GM21526 (cell line): ENCODE measurements at regions not wholly inside any gene's neighbourhood (a gene's known extent, or its start where the extent isn't known, plus 50 kb on each side); places are given as distances from the start of the nearest gene placed in this dataset.

Source experiments
- ATAC-seq: cut with Tn5 transposase; IDR thresholded peaks from one replicate; pipeline ENCODE4 v1.9.1; 2021; ENCODE audit warnings: moderate library complexity; ENCODE audit not compliant: unreplicated experiment, low FRiP score

GRCh38 chr4:17301869-17302268, 210.0 kb downstream of the QDPR start:
- ATAC-seq: no peak

GRCh38 chr4:17301266-17301665, 210.6 kb downstream of the QDPR start:
- no peak for ATAC-seq

DNA sequence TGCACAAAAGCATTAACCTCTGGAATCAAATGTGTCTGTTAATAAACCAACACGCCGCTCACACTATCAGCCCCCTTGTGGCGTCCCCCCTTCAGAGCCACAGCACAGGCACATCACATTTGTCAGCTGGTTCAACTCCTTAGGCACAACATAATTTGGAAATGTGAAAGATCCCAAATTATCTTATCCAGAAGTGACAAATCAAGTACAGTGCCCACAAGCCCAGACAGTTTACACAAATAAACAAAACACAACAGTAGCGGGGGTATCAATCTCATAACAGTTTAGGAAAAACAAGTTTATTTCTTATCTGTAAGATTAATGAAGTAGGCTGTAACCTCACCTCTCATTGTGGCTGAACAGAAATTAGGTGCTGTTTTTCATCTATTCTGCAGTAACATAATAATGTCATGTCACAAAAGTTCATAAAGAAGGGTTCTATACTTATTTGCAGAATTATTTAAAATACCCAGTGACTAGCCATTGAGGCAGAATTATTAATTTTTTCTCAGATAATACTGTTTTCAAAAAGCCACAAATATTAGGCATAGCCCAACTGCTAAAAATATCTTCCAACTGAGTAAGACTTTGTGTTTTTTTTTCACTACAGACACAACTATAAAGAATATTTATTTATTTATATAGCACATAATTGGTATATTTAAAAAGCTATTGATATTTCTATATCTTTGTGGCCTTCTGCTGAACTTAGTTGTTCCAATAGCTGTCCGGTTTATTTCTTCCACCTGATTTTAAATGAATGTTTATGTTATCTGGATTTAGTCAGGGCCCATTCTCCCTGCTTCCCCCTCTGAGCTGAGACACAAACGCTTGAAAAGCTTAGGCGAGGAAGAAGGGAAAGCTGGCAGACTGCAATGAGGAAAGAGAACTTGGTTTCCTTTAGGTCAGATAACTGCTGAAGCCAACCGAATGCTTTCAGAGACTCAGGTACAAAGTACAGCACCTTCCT, 214.7 kb downstream of the QDPR start:
- ATAC-seq: no peak

- ATAC-seq: no peak
Measured at GRCh38 chr4:17293901-17294300, 218.0 kb downstream of the QDPR start.

DNA sequence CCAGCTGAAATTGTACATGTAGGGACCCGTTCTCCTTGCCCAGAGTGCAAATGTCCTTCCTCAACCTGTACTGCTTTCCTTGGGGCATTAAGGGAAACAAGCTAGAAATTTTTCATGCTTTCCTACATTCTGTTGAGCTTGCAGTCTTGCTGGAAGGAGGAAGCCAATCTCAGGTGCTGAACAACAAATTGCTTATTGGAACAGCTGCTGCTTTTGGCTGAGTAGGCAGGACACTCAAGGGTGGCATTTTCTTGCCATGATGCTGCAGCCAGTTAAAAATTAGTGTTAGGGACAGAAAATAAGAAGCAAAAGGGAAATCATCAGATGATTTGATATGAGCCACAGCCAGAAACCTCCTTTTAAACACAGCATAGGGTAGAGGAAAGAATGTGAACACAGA, 223.7 kb downstream of the QDPR start:
- ATAC-seq: no peak

- no peak for ATAC-seq
Measured at GRCh38 chr4:17286752-17287460, 225.0 kb downstream of the QDPR start.

GRCh38 chr4:17285747-17286146, 226.1 kb downstream of the QDPR start:
- ATAC-seq: no peak

DNA sequence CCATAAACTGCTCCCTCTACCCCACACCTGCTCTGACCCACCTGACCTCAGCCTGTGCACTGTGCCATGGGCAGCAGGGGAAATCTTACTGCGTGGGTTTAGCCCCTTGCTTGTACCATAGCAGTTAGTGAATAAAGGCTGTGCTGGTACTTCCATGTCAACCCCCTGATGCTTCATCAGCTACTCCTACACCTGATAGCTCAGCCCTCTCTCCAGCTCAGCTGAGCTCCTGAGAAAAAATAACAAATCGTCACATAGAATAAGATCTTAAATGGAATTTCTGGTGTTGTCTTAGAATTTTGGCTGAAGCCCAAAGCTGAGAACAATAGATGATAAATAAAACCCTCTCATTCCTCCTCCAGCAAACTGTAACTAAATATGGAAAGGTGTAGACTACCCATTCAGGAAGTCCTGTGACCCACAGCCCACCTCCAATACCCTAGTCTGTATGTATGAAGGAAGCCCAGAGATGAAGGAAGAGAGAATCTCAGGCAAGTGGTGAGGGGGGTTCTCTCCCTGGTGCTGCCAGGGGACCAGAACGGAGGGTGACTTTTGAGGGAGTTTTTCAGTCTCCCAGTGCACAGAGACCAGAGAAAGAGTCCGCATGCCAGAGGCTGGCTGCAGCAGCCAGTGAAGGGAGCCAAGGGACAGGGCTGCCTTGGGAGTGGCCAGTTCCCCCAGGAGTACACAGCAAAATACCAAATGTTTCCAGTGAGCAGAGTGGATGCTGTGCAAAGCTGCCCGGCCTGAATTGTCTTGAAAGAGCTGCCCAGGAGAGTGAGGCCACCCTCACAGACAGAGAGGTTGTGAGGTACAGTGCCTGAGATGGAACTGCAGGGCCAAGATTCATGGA, 227.3 kb downstream of the QDPR start:
- ATAC-seq: no peak

DNA sequence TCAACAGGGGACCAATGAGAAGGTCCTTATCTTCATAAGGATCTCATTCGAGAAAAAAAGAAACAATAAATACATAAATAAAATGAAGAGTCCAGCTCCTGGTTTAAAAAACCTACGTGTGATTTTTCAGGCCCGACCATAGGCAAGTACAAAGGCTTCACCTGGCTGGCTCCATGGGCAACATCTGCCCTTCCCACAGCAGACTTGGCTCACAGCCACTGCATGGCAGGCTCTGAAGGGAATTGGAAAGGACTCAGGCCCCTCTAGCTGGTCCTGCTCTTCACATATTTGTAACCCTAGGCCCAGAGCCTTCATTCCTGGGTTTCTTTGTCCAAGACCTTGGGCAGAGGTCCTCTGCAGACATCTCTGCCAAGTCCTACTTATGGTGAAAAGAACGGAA, 228.1 kb downstream of the QDPR start:
- no peak for ATAC-seq

- no peak for ATAC-seq
Measured at GRCh38 chr4:17283251-17283650, 228.6 kb downstream of the QDPR start.

DNA sequence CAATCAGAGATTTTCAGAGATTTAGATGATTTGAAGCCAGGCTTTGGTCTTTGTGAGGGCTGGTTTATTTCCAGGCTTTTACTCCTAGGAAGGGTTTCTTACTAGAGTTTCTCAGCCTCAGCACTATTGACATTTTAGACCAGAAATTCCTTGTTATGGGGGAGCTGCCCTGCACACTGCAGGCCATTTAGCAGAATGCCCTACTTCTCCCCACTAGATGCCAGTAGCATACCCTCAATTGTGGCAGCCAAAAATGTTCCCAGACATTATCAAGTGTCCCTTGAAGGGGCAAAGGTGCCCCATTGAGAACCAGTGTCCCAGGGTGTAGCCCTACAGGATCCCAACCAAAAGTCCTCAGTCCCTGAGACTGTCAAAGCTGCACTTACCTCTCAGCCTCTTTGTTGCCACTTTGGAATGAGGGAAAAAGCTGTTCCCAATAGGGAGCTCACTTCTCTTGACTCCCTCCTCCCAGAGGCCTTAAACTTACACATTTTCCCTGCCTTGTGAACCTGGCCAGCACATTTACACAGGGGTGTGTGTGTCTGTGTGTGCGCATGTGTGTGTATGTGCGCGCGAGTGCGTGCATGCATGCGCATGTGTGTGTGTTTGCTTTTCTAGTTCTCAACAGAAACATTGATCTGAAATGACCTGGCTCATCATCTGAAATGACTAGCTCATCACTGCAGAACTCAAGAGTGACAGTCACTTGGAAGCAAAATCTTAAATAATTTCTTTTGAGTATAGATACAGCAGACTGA, 231.4 kb downstream of the QDPR start:
- no peak for ATAC-seq

DNA sequence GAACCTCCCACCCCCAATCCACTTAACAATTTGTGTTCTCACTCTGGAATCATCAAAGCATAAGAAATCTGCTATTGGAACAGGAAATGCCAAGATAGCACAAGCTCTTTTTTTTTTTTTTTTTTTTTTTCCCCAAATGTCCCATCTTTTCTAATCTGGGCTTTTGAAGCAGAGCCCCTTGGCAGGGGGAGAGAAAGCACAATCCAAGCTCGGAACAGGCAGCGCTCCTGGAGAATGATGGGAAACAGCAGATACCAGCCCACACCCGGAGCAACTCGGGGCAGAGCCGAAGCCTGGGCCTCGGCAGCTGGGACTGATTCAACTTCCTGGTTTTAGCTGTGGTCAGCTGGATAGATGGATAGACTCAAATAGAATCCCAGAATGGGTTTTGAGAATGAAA, 235.1 kb downstream of the QDPR start:
- no peak for ATAC-seq

DNA sequence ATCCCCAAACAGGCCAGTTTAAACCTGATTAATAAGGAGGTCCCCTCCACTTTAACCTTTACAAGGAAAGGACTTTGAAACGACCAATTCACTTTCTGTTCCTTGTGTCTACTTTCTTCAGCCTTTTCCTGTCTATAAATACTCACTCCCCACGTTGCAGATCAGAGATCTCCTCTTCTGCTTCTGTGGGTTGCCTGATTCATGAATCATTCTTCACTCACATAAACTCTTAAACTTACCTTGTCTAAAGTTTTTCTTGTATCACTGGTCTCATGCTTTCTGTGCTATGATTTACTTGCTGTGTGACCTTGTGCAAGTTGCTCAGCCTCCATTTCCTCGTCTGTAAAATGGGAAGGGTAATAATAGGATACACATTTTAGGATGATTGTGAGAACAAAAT, 236.1 kb downstream of the QDPR start:
- ATAC-seq: no peak

GRCh38 chr4:17273047-17273446, 238.8 kb downstream of the QDPR start:
- no peak for ATAC-seq

GRCh38 chr4:17272154-17272553, 239.7 kb downstream of the QDPR start:
- ATAC-seq: no peak

GRCh38 chr4:17265653-17266052, 246.2 kb downstream of the QDPR start:
- ATAC-seq: no peak

- no peak for ATAC-seq
Measured at GRCh38 chr4:17265139-17265538, 246.8 kb downstream of the QDPR start.

GRCh38 chr4:17260166-17260907, 251.6 kb downstream of the QDPR start:
- ATAC-seq: no peak

- no peak for ATAC-seq
Measured at GRCh38 chr4:17258106-17258505, 253.8 kb downstream of the QDPR start.
